ENCODE measurements at regions not wholly inside any gene's neighbourhood (a gene's known extent, or its start where the extent isn't known, plus 50 kb on each side); places are given as distances from the start of the nearest gene placed in this dataset.

DNA sequence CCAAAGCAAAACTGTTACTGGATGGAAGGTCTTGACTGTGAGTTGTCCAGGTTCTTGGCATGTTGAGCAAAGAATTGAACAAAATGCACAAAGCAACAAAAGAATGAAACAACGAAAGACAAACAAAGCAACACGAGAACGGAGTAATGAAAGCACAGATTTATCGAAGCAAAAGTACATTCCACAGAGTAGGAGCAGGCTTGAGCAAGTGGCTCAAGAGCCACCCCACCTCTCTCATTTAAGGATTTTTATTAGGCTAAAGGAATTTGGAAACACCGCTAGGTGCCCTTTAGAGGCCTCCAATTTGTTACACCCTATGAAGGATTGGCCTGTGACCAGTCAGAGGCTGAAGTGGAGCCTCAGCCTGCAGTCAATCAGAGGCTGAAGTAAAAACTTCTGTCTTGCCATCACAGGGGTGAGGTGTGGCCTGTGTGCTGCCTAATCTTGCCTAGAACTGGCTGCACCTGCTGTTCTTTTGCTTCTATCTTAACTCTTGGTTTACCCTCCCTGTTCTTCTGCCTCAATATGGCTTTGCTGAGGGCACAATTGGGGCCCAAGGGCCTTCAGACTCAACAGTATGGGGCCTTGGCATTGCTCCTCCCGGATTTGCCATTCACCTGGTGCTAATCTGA, 59.4 kb upstream of the FTH1 start:
- DNase-seq (ENCODE audit: low read depth) = no peak

DNA sequence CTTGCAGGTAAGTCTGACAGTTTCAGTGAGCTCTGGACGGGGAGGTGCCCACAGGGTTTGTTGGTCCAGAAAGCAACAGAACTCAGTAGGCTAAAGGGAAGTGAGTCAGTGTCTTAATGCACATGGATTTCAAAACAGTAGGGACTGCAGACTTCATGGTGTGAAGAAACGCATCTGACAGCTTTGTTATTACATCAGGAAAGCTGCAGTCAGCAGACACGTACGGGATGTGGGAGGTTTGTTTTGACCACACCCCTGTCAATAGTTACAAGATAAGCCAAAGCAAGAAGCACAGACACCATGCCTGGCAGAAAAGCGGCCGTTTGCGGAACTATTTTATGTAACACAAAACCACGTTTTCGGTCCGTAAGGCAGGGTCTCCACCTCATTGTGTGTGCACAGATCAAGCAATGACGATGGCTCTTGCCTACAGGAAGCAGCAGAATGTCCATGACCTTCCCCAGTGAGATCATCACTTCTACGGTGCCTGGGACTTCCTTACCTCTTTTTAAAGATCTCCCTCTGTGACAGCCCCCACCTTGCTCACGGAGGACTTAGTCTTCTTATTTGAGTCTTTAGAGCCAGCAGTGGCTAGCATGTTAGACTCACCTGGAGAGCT, 58.2 kb upstream of the FTH1 start:
- peak; percentile 10 for DNase-seq (ENCODE audit: low read depth)

DNA sequence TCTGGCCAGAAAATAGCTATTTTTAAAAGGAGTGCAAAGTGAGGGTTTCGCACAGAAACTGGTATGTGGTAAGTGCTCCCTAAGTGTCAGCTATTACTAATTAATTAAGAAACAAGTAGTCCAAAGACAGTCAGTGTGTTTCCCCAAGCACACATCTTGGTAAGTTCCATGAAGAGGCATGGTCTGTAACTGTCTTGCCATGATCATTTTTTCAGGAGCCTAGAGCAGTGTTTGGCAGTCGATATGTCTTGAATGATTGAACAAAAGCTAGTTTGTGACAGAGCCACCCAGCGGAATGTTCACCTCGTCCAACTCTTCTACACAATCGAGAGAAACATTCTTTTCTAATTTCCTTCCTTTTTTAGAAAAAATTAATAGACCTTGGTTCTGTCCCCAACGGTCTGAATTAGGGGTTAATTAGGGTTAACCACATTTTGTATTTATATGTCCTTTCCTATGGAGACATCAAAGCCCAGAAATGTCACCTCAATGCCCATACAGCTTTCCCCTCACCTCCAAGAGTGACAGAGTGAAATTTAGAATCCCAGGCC, 57.6 kb upstream of the FTH1 start:
- no peak for DNase-seq (ENCODE audit: low read depth)

DNA sequence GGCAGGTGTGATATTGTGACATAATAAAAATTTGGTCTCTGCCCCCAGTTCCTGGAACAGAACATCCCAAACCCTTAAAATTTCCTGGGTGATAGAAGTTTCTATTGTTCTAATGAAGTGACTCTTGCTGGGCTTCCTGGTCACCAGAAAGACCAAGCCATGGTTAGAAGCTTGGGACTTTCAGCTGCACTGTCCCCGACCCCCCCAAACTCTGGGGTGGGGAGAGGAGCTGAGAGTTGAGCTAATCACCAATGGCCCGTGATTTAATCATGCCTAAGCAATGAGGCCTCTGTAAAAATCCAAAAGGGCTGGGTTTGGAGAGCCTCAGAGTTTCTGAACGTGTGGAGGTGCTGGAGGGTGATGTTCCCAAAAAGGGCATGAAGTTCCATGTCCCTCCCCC, 54.8 kb upstream of the FTH1 start:
- DNase-seq (ENCODE audit: low read depth) = no peak

DNA sequence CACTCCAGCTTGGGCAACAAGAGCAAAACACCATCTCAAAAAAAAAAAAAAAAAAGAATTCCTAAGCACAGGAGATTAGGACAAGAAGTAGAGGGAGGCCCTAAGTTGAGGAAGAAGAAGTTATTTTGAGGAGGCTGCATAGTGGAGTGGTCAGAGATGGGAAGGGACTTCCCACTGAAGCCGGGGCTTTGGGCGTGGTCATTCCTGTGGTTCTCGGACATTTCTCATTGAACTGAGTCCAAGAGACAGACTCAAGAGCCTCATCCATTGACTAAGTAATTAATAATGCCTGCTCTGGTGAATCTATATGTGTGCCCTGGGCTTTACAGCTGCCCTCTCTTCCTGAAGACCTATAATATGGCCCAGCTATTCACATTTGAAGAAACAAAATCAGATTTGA, 53.2 kb upstream of the FTH1 start:
- no peak for DNase-seq (ENCODE audit: low read depth)

DNA sequence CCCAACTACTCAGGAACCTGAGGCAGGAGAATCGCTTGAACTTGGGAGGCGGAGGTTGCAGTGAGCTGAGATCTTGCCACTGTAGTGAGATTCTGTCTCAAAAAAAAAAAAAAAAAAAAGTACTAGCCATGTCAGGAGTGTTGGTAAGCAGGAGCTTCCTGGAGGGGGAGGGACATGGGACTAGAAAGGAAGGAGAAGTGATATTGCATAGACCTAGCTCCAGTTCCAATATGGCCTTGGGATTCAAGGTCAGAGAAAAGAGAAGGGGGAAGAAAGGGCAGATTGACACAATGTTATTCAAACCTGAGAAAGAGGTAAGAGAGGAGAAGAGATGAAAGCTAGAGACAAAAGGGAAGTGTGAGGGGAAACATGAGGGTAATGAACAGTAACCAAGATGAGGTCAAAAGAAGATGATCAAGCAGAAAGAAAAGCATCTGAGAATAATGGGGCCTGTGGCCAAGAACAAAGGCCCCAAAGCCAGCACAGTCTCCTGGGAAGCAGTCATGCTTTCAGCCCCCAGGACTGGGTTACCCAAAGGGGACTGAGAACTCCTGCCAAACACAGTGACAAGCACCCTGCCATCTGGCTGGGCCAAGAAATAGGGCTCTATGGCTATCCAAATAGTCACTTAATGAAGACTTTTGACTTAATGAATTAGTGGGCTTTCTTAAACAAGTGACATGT, 51.7 kb upstream of the FTH1 start:
- no peak for DNase-seq (ENCODE audit: low read depth)

DNA sequence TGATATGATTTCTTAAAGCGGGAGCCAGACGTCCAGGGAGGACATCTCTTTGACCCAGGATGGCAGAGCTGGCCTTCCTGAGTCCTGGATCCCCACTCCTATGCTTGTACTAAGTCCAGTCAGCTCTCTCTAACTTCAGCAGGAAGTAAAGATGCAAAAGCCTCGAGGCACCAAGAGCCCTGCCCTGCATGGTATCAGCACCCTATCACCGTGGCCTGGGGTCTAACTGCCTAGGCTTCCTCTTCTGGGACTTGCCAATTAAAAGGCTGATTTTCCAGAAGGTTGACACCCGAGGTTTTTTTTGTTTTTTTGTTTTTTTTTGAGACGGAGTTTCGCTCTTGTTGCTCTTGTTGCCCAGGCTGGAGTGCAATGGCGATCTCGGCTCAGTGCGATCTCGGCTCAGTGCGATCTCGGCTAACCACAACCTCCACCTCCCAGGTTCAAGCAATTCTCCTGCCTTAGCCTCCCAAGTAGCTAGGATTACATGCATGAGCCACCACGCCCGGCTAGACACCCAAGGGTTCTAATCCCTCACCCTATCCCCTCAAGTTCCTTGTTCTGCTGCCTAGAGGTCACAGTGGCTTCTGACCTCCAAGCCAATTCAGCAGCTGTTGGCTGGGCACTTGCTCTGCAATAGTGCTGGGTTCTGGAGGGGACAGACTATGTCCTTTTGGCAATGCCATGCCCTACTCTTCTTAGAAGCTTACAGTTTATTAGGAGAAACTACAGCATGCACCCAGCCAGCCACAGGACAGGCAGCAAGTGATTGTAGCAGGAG, 50.6 kb upstream of the FTH1 start:
- DNase-seq (ENCODE audit: low read depth) = no peak

All from stimulated activated CD8-positive, alpha-beta memory T cell treated with anti-CD3 and anti-CD28 coated beads, Interleukin-4, amount 100 ng/mL, for 24 hours (primary cell).